ENCODE measurements at regions not wholly inside any gene's neighbourhood (a gene's known extent, or its start where the extent isn't known, plus 50 kb on each side); places are given as distances from the start of the nearest gene placed in this dataset.

DNA sequence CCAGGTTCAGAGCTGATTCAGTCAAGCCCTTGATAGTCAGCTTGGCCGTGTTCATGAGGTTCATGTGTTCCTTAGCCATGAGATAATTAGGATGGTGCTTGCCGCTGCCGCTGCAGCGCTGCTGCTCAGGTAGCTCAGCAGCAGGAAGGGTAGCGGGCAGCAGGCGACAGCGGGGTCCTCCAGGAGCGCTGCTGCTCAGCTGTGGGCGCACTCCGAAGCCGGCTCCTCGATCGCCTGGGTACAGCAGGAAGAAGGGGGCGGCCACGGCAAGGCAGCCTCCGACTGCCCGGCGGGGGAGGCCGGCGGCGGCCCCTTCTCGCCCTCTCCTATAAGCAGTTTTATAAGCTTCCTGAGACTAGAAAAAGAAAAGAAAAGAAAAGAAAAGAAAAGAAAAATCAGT, 1253.6 kb downstream of the EFNA5 start:
- DNase-seq (ENCODE audit: low read depth), result no peak
- H3K4me3 ChIP-seq (ENCODE audit: low read depth, low read length), result no peak overlapping the region
- TF ChIP-seq, protein P1, sequence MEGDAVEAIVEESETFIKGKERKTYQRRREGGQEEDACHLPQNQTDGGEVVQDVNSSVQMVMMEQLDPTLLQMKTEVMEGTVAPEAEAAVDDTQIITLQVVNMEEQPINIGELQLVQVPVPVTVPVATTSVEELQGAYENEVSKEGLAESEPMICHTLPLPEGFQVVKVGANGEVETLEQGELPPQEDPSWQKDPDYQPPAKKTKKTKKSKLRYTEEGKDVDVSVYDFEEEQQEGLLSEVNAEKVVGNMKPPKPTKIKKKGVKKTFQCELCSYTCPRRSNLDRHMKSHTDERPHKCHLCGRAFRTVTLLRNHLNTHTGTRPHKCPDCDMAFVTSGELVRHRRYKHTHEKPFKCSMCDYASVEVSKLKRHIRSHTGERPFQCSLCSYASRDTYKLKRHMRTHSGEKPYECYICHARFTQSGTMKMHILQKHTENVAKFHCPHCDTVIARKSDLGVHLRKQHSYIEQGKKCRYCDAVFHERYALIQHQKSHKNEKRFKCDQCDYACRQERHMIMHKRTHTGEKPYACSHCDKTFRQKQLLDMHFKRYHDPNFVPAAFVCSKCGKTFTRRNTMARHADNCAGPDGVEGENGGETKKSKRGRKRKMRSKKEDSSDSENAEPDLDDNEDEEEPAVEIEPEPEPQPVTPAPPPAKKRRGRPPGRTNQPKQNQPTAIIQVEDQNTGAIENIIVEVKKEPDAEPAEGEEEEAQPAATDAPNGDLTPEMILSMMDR (IDR thresholded peaks at IDR 0.05; ENCODE audit: low read depth, low read length, missing control alignments), result no peak

DNA sequence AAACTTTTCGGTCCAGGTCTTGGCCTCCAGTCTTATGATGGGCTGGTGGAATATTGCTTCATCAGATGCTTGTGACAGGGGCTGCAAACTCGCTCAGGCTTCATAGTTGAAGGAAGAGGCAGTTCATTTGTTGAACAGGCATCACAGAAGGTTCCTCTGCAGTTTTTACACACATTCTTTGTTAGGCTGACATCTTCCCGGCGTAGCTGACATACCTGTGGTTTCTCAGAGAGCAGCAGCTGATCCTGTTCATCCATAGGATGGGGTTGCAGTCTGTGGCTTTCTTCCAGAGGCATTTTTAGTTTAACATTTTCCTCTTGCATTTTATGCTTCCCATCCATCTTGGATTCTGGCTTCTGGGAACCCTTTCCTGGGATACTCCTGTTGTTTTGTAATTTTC, 1255.2 kb downstream of the EFNA5 start:
- TF ChIP-seq, protein P1 (IDR thresholded peaks at IDR 0.05; ENCODE audit: low read depth, low read length, missing control alignments), result no peak
- DNase-seq (ENCODE audit: low read depth), result no peak
- H3K4me3 ChIP-seq (ENCODE audit: low read depth, low read length), result no peak overlapping the region

DNA sequence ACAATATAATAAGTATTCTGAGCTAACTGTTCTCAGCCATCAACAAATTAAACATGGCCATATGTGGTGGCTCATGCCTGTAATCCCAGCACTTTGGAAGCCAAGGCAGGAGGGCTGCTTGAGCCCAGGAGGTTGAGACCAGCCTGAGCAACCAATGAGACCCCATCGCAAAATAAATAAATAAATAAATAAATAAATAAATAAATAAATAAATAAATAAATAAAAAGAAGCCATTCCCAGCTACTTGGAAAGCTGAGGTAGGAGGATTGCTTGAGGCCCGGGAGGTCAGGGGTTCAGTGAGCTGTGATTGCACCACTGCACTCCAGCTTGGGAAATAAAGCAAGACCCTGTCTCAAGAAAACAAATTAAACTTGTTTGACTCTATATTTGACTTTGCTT, 1256.4 kb downstream of the EFNA5 start:
- TF ChIP-seq, protein P1 (IDR thresholded peaks at IDR 0.05; ENCODE audit: low read depth, low read length, missing control alignments), result no peak
- no peak for DNase-seq (ENCODE audit: low read depth)
- no peak overlapping the region for H3K4me3 ChIP-seq (ENCODE audit: low read depth, low read length)

DNA sequence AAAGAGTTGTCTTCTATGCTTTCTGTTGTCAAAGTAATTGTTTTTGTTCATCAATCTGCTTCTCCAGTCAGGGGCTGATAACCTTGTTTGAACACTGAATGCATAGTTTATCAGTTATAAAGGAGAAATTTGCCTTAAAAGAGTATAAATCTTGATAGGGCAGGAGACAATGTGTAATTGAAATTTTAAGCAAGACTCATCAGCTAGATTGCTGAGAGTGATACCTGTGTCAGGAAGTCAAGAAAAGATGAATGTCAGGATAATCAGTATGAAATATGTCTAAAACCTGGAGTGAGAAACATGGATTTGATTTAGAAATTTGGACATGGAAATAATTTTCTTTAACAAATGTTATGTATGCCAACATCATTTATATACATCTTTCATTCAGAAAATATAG, 1258.1 kb downstream of the EFNA5 start:
- TF ChIP-seq, protein P1 (IDR thresholded peaks at IDR 0.05; ENCODE audit: low read depth, low read length, missing control alignments), result no peak
- no peak overlapping the region for H3K4me3 ChIP-seq (ENCODE audit: low read depth, low read length)
- no peak for DNase-seq (ENCODE audit: low read depth)

DNA sequence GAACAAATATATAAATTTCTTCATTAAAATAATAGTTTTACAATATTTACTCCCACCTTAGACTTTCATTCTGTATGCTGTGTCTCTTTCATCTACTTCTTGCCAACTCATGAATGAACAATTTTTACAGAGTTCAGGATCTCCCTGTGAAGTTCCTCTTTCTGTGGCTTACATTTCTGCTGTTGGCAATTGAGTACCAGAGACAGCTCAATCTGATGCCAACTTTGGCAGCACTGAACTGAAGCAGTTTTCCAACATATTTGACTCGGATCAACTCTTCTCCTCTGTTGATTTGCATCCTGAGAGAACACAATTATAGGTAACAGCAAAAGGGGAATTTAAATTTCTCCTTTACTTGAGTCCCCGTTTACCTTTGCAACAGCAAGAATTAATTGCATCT, 1262.2 kb downstream of the EFNA5 start:
- no peak overlapping the region for H3K4me3 ChIP-seq (ENCODE audit: low read depth, low read length)
- TF ChIP-seq, protein P1 (IDR thresholded peaks at IDR 0.05; ENCODE audit: low read depth, low read length, missing control alignments), result no peak
- no peak for DNase-seq (ENCODE audit: low read depth)

DNA sequence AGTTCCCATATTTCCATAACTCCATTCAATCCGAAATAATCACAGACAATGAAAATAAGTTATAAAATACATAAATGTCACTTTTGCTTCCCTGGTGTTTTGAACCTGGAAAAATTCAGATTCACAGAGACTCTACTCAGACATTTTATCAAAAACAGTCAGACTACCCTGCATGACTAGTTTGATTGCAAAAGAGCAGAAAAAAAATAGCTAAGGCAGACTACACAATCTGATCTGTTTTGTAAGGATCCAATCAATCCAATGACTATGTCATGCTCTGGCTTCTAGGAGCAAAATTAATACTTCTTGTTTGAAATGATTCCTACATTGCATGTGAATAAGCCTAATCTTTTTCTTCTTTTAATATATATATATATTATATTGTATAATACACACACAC, 1262.6 kb downstream of the EFNA5 start:
- no peak for DNase-seq (ENCODE audit: low read depth)
- no peak overlapping the region for H3K4me3 ChIP-seq (ENCODE audit: low read depth, low read length)
- TF ChIP-seq, protein P1 (IDR thresholded peaks at IDR 0.05; ENCODE audit: low read depth, low read length, missing control alignments), result no peak

DNA sequence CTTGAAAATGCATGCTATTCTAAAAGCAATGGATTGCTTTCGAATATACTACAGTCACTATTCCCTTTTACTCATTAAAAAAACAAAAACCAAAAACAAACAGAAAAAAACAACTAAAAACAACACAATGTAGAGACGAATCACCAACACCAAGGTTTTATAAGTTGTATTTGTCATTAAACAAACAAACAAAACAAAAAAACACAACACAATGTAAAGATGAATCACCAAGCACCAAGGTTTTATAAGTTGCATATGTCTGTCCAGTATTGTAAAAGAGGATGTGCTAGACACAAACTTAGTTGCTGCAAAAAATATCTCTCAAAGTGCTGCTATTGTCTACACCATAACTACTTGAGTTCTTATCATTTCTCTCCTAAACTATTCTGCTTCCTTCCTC, 1269.2 kb downstream of the EFNA5 start:
- no peak overlapping the region for H3K4me3 ChIP-seq (ENCODE audit: low read depth, low read length)
- DNase-seq (ENCODE audit: low read depth), result no peak
- TF ChIP-seq, protein P1 (IDR thresholded peaks at IDR 0.05; ENCODE audit: low read depth, low read length, missing control alignments), result no peak

Measured in GM12864 (cell line).